HG02885 (cell line): ENCODE measurements at regions not wholly inside any gene's neighbourhood (a gene's known extent, or its start where the extent isn't known, plus 50 kb on each side); places are given as distances from the start of the nearest gene placed in this dataset.
"Not testable (repeated sequence)": the region's sequence is repeated elsewhere in the genome, so short reads cannot be mapped to it uniquely, and the experiment has no call there.

ENCODE experiments used
- ATAC-seq: cut with Tn5 transposase; IDR thresholded peaks from one replicate; pipeline ENCODE4 v1.9.1; 2021; ENCODE audit warnings: mild to moderate bottlenecking; ENCODE audit not compliant: unreplicated experiment, poor library complexity

- ATAC-seq = no peak
These were observed 172.8 kb downstream of the ZIC5 start for GRCh38 chr13:99798756-99799155.

GRCh38 chr13:99797691-99798090 is 173.9 kb downstream of the ZIC5 start:
- ATAC-seq = no peak

GRCh38 chr13:99796175-99796819 is 175.3 kb downstream of the ZIC5 start:
- ATAC-seq = no peak

GRCh38 chr13:99792079-99792921 is 179.3 kb downstream of the ZIC5 start:
- no peak for ATAC-seq

GRCh38 chr13:99782669-99783068 is 188.9 kb downstream of the ZIC5 start:
- no peak for ATAC-seq

GRCh38 chr13:99778500-99778899 is 193.1 kb downstream of the ZIC5 start:
- ATAC-seq = no peak

- no peak for ATAC-seq
These were observed 193.7 kb downstream of the ZIC5 start for GRCh38 chr13:99777873-99778272.

GRCh38 chr13:99774644-99775043 is 196.9 kb downstream of the ZIC5 start:
- no peak for ATAC-seq

- ATAC-seq = no peak
These were observed 202.6 kb downstream of the ZIC5 start for GRCh38 chr13:99768986-99769385.

GRCh38 chr13:99766641-99767045 is 204.9 kb downstream of the ZIC5 start:
- ATAC-seq = no peak

- no peak for ATAC-seq
These were observed 205.7 kb downstream of the ZIC5 start for GRCh38 chr13:99765869-99766268.

- ATAC-seq = no peak
These were observed 211.1 kb downstream of the ZIC5 start for GRCh38 chr13:99760456-99760855.

- ATAC-seq = no peak
These were observed 212.4 kb downstream of the ZIC5 start for GRCh38 chr13:99759163-99759552.

GRCh38 chr13:99758460-99759162 is 213.0 kb downstream of the ZIC5 start:
- ATAC-seq = no peak

- no peak for ATAC-seq
These were observed 213.7 kb downstream of the ZIC5 start for GRCh38 chr13:99757756-99758459.

GRCh38 chr13:99756281-99756680 is 215.3 kb downstream of the ZIC5 start:
- no peak for ATAC-seq

GRCh38 chr13:99754750-99755149 is 216.8 kb downstream of the ZIC5 start:
- not testable (repeated sequence) for ATAC-seq

- no peak for ATAC-seq
These were observed 219.2 kb downstream of the ZIC5 start for GRCh38 chr13:99752373-99752772.

GRCh38 chr13:99751517-99752199 is 219.9 kb downstream of the ZIC5 start:
- no peak for ATAC-seq

- no peak for ATAC-seq
These were observed 220.6 kb downstream of the ZIC5 start for GRCh38 chr13:99750951-99751350.
